Hepatocyte (in vitro differentiated cells): ENCODE measurements at regions not wholly inside any gene's neighbourhood (a gene's known extent, or its start where the extent isn't known, plus 50 kb on each side); places are given as distances from the start of the nearest gene placed in this dataset.

ENCODE experiments used
- CTCF ChIP-seq: fragments of 200-600 bp; sonication (generic); IDR thresholded peaks from 2 replicates; pipeline ENCODE4 v1.5.1; 2016; ENCODE audit warnings: antibody characterized with exemption, mild to moderate bottlenecking; ENCODE audit not compliant: poor library complexity
- EZH2 ChIP-seq: fragments of 200-600 bp; sonication (generic); IDR thresholded peaks from 2 replicates; pipeline ENCODE4 v1.6.1; 2016; ENCODE audit warnings: antibody characterized with exemption, mild to moderate bottlenecking, borderline replicate concordance

GRCh38 chr14:105806568-105806967 is 280.2 kb downstream of the TMEM121 start:
- TF ChIP-seq CTCF = no peak
- no peak for TF ChIP-seq EZH2
